Fibroblast of lung (primary cell): ENCODE measurements at regions not wholly inside any gene's neighbourhood (a gene's known extent, or its start where the extent isn't known, plus 50 kb on each side); places are given as distances from the start of the nearest gene placed in this dataset.

ENCODE experiments used
- CTCF ChIP-seq, 2 donors: IDR thresholded peaks in 1 of 2; conservative IDR thresholded peaks in 1 of 2; 1 replicate in 1 of 2; 2 replicates in 1 of 2; pipeline ENCODE4 v1.5.1; 2011 to 2012; ENCODE audit warnings: low read length in 2 of 2, control low read depth in 1 of 2, inconsistent platforms in 1 of 2, low read depth in 1 of 2, mild to moderate bottlenecking in 1 of 2
- EZH2 ChIP-seq: IDR thresholded peaks from 2 replicates; pipeline ENCODE4 v1.5.1; 2012; ENCODE audit warnings: low read length, control low read depth, mild to moderate bottlenecking; ENCODE audit errors: missing control alignments

GRCh38 chr3:177358977-177359592, 161.8 kb upstream of the TBL1XR1 start:
- TF ChIP-seq CTCF (conservative IDR thresholded peaks at IDR 0.05 in 1 of 2, IDR thresholded peaks at IDR 0.05 in 1 of 2; ENCODE audit: low read depth in 1 of 2, low read length in 2 of 2) (no peak), EZH2 (no peak)
